GM23338 (cell line): ENCODE measurements at regions not wholly inside any gene's neighbourhood (a gene's known extent, or its start where the extent isn't known, plus 50 kb on each side); places are given as distances from the start of the nearest gene placed in this dataset.

Experiments
- ATAC-seq: fragments of 200-7000 bp; cut with Tn5 transposase; 3 replicates; pipeline ENCODE4 v1.9.1; 2020
- DNase-seq: peaks from one replicate; pipeline ENCODE4 v3.0.0-alpha.2; 2015; ENCODE audit warnings: low spot score
- H2AFZ ChIP-seq: fragments of 200-600 bp; sonication (generic); 2 replicates; pipeline ENCODE4 v1.8.0; 2016; ENCODE audit warnings: antibody characterized with exemption, mild to moderate bottlenecking, moderate library complexity
- H3F3A ChIP-seq: fragments of 200-600 bp; sonication (generic); replicated peaks from 2 replicates; pipeline ENCODE4 v1.8.0; 2017; ENCODE audit warnings: antibody characterized with exemption, mixed run types, low read depth
- H3K27ac ChIP-seq: fragments of 200-600 bp; sonication (generic); 2 replicates; pipeline ENCODE4 v1.6.1; 2016; ENCODE audit warnings: low read depth
- H3K27me3 ChIP-seq: fragments of 200-600 bp; sonication (generic); 2 replicates; pipeline ENCODE4 v1.8.0; 2016; ENCODE audit warnings: mild to moderate bottlenecking, mixed run types, moderate library complexity; ENCODE audit not compliant: insufficient read depth
- H3K36me3 ChIP-seq: fragments of 200-600 bp; sonication (generic); 2 replicates; pipeline ENCODE4 v1.8.0; 2016; ENCODE audit warnings: mild to moderate bottlenecking; ENCODE audit not compliant: insufficient read depth
- H3K4me1 ChIP-seq: fragments of 200-600 bp; sonication (generic); 2 replicates; pipeline ENCODE4 v1.8.0; 2016; ENCODE audit warnings: mild to moderate bottlenecking, moderate library complexity; ENCODE audit not compliant: insufficient read depth
- H3K4me2 ChIP-seq: fragments of 200-600 bp; sonication (generic); 2 replicates; pipeline ENCODE4 v1.7.1; 2017; ENCODE audit warnings: mixed run types
- H3K4me3 ChIP-seq: fragments of 200-600 bp; sonication (generic); 2 replicates; pipeline ENCODE4 v1.6.1; 2016; ENCODE audit warnings: mixed run types
- H3K79me2 ChIP-seq: fragments of 200-600 bp; sonication (generic); replicated peaks from 2 replicates; pipeline ENCODE4 v1.8.0; 2017; ENCODE audit warnings: mild to moderate bottlenecking; ENCODE audit not compliant: insufficient read depth
- H3K9me2 ChIP-seq: fragments of 200-600 bp; sonication (generic); 2 replicates; pipeline ENCODE4 v1.8.0; 2017; ENCODE audit not compliant: insufficient read depth
- H4K20me1 ChIP-seq: fragments of 200-600 bp; sonication (generic); replicated peaks from 2 replicates; pipeline ENCODE4 v1.8.0; 2017; ENCODE audit warnings: mild to moderate bottlenecking; ENCODE audit not compliant: insufficient read depth
- H3K27ac Mint-ChIP-seq: 2 replicates; pipeline ENCODE4 v1.8.0; 2020; ENCODE audit warnings: inconsistent platforms, mild to moderate bottlenecking, moderate library complexity, mixed read lengths
- H3K27me3 Mint-ChIP-seq: 3 replicates; pipeline ENCODE4 v1.8.0; 2022; ENCODE audit warnings: low read depth, mild to moderate bottlenecking, moderate library complexity, mixed read lengths, inconsistent platforms; ENCODE audit not compliant: insufficient read depth, poor library complexity
- H3K36me3 Mint-ChIP-seq: 3 replicates; pipeline ENCODE4 v1.8.0; 2021; ENCODE audit warnings: low read depth, mild to moderate bottlenecking, inconsistent platforms, moderate library complexity, mixed read lengths
- H3K4me1 Mint-ChIP-seq: 3 replicates; pipeline ENCODE4 v1.8.0; 2020; ENCODE audit warnings: mild to moderate bottlenecking, inconsistent platforms, mixed read lengths
- H3K4me3 Mint-ChIP-seq: 3 replicates; pipeline ENCODE4 v1.8.0; 2021; ENCODE audit warnings: moderate library complexity, mild to moderate bottlenecking, inconsistent platforms, mixed read lengths
- H3K9me3 Mint-ChIP-seq: 3 replicates; pipeline ENCODE4 v1.8.0; 2020; ENCODE audit warnings: moderate library complexity, mild to moderate bottlenecking, inconsistent platforms, mixed read lengths
- CREB1 ChIP-seq: fragments of 250-450 bp; sonication (Bioruptor Pico); IDR thresholded peaks from 2 replicates; pipeline ENCODE4 v1.5.0; 2020; ENCODE audit warnings: low read depth, mild to moderate bottlenecking, moderate library complexity
- EZH2 ChIP-seq: fragments of 200-600 bp; sonication (generic); IDR thresholded peaks from one replicate; pipeline ENCODE4 v1.8.0; 2017; ENCODE audit warnings: antibody characterized with exemption, mild to moderate bottlenecking, low read depth; ENCODE audit not compliant: unreplicated experiment
- EZH2phosphoT487 ChIP-seq: fragments of 200-600 bp; sonication (generic); IDR thresholded peaks from one replicate; pipeline ENCODE4 v1.8.1; 2018; ENCODE audit warnings: antibody characterized with exemption; ENCODE audit not compliant: unreplicated experiment
- JUNB ChIP-seq: IDR thresholded peaks from one replicate; pipeline ENCODE4 v1.6.1; 2016; ENCODE audit warnings: antibody characterized with exemption; ENCODE audit not compliant: unreplicated experiment
- POLR2AphosphoS5 ChIP-seq: IDR thresholded peaks from 2 replicates; pipeline ENCODE4 v1.6.1; 2016; ENCODE audit warnings: antibody characterized with exemption, low read depth
- ZNF114 ChIP-seq: fragments of 250-450 bp; sonication (Bioruptor Pico); IDR thresholded peaks from 2 replicates; pipeline ENCODE4 v1.5.0; 2020; ENCODE audit warnings: mild to moderate bottlenecking, moderate library complexity
- ZNF331 ChIP-seq: fragments of 250-450 bp; sonication (Bioruptor Pico); IDR thresholded peaks from 2 replicates; pipeline ENCODE4 v1.5.0; 2020; ENCODE audit warnings: low read depth, mild to moderate bottlenecking, moderate library complexity
- TF ChIP-seq, protein P1 (sequence below), 2 experiments: fragments of 200-600 bp in 1 of 2; sonication (generic) in 1 of 2; conservative IDR thresholded peaks; 2 replicates each; pipeline versions ENCODE4 v1.5.1 to v1.6.1; 2016 to 2017; ENCODE audit warnings: antibody characterized with exemption in 2 of 2, low read depth in 2 of 2, mild to moderate bottlenecking in 2 of 2, moderate library complexity in 1 of 2
- TF ChIP-seq, protein P2 (sequence below): fragments of 250-450 bp; sonication (Bioruptor Pico); IDR thresholded peaks from 2 replicates; pipeline ENCODE4 v1.5.0; 2020; ENCODE audit warnings: mild to moderate bottlenecking, moderate library complexity
- TF ChIP-seq, protein P3 (sequence below): IDR thresholded peaks from one replicate; pipeline ENCODE4 v1.6.1; 2018; ENCODE audit warnings: antibody characterized with exemption; ENCODE audit not compliant: unreplicated experiment

DNA sequence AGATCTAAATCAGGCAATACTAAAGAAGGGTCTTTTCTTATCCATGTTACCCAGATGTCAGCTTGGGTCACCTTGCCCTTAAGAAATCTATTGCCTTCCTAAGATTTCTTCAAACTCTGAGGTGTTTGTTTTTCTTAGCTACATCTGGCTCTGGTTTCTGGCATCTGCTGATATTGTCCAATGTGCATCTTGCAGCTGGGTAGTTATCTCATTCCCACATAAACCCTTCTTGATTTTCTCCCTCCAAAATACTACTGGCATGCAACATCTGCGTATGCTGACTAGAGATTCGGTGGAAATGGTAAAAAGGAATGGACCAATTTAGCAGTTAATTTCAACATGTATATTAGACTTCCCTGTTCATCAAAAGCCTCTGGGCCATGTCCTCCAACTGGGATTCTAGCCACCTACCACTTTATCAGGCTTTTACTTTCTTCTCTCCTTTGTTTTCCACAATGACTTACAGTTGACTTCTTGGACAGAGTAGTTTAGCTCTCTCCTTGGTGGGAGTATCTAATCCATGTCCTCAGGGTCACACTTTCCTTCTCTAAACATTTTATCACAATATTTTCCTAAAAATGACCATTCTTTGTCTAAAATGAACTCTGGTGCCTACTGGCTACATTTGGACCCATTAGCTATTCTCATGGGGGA lies 324.8 kb upstream of the FAR2 start:
- DNase-seq, result no peak
- H4K20me1 ChIP-seq, result no peaks in the 10 kb centered on the region

GRCh38 chr12:28824849-28825248 lies 324.2 kb upstream of the FAR2 start:
- Mint-ChIP-seq H3K4me3 (no peak overlapping the region), H3K36me3 (no peaks in the 10 kb centered on the region), H3K4me1 (peaks cover 2% of the 10 kb centered on the region; the same call in 1 of the 3 replicates), H3K27me3 (no peaks in the 10 kb centered on the region), H3K9me3 (no peaks in the 10 kb centered on the region), H3K27ac (no peak overlapping the region)
- no peaks in the 10 kb centered on the region for H4K20me1 ChIP-seq
- H3K4me2 ChIP-seq, result no peak overlapping the region
- DNase-seq (no peak), ATAC-seq (no peak)
- no peaks in the 10 kb centered on the region for H3F3A ChIP-seq
- H2AFZ ChIP-seq, result no peak overlapping the region
- H3K9me2 ChIP-seq, result peaks cover 11% of the 10 kb centered on the region
- peaks cover 2% of the 10 kb centered on the region; the same call in 1 of the 2 replicates for H3K4me1 ChIP-seq
- H3K27me3 ChIP-seq, result no peaks in the 10 kb centered on the region
- H3K4me3 ChIP-seq, result no peak overlapping the region
- H3K36me3 ChIP-seq, result no peaks in the 10 kb centered on the region; the same call in 1 of the 2 replicates
- H3K27ac ChIP-seq, result no peak overlapping the region
- H3K79me2 ChIP-seq, result no peaks in the 10 kb centered on the region
- TF ChIP-seq, protein P1, sequence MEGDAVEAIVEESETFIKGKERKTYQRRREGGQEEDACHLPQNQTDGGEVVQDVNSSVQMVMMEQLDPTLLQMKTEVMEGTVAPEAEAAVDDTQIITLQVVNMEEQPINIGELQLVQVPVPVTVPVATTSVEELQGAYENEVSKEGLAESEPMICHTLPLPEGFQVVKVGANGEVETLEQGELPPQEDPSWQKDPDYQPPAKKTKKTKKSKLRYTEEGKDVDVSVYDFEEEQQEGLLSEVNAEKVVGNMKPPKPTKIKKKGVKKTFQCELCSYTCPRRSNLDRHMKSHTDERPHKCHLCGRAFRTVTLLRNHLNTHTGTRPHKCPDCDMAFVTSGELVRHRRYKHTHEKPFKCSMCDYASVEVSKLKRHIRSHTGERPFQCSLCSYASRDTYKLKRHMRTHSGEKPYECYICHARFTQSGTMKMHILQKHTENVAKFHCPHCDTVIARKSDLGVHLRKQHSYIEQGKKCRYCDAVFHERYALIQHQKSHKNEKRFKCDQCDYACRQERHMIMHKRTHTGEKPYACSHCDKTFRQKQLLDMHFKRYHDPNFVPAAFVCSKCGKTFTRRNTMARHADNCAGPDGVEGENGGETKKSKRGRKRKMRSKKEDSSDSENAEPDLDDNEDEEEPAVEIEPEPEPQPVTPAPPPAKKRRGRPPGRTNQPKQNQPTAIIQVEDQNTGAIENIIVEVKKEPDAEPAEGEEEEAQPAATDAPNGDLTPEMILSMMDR (conservative IDR thresholded peaks at IDR 0.05; ENCODE audit: low read depth in 2 of 2), result no peak
- TF ChIP-seq CREB1 (CRISPR knock-in tag) (no peak), EZH2phosphoT487 (no peak), JUNB (no peak), EZH2 (no peak), ZNF331 (no peak), ZNF114 (CRISPR knock-in tag) (no peak)
- TF ChIP-seq, protein P2, sequence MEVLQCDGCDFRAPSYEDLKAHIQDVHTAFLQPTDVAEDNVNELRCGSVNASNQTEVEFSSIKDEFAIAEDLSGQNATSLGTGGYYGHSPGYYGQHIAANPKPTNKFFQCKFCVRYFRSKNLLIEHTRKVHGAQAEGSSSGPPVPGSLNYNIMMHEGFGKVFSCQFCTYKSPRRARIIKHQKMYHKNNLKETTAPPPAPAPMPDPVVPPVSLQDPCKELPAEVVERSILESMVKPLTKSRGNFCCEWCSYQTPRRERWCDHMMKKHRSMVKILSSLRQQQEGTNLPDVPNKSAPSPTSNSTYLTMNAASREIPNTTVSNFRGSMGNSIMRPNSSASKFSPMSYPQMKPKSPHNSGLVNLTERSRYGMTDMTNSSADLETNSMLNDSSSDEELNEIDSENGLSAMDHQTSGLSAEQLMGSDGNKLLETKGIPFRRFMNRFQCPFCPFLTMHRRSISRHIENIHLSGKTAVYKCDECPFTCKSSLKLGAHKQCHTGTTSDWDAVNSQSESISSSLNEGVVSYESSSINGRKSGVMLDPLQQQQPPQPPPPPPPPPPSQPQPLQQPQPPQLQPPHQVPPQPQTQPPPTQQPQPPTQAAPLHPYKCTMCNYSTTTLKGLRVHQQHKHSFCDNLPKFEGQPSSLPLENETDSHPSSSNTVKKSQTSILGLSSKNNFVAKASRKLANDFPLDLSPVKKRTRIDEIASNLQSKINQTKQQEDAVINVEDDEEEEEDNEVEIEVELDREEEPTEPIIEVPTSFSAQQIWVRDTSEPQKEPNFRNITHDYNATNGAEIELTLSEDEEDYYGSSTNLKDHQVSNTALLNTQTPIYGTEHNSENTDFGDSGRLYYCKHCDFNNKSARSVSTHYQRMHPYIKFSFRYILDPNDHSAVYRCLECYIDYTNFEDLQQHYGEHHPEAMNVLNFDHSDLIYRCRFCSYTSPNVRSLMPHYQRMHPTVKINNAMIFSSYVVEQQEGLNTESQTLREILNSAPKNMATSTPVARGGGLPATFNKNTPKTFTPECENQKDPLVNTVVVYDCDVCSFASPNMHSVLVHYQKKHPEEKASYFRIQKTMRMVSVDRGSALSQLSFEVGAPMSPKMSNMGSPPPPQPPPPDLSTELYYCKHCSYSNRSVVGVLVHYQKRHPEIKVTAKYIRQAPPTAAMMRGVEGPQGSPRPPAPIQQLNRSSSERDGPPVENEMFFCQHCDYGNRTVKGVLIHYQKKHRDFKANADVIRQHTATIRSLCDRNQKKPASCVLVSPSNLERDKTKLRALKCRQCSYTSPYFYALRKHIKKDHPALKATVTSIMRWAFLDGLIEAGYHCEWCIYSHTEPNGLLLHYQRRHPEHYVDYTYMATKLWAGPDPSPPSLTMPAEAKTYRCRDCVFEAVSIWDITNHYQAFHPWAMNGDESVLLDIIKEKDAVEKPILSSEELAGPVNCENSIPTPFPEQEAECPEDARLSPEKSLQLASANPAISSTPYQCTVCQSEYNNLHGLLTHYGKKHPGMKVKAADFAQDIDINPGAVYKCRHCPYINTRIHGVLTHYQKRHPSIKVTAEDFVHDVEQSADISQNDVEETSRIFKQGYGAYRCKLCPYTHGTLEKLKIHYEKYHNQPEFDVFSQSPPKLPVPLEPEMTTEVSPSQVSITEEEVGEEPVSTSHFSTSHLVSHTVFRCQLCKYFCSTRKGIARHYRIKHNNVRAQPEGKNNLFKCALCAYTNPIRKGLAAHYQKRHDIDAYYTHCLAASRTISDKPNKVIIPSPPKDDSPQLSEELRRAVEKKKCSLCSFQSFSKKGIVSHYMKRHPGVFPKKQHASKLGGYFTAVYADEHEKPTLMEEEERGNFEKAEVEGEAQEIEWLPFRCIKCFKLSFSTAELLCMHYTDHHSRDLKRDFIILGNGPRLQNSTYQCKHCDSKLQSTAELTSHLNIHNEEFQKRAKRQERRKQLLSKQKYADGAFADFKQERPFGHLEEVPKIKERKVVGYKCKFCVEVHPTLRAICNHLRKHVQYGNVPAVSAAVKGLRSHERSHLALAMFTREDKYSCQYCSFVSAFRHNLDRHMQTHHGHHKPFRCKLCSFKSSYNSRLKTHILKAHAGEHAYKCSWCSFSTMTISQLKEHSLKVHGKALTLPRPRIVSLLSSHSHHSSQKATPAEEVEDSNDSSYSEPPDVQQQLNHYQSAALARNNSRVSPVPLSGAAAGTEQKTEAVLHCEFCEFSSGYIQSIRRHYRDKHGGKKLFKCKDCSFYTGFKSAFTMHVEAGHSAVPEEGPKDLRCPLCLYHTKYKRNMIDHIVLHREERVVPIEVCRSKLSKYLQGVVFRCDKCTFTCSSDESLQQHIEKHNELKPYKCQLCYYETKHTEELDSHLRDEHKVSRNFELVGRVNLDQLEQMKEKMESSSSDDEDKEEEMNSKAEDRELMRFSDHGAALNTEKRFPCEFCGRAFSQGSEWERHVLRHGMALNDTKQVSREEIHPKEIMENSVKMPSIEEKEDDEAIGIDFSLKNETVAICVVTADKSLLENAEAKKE (CRISPR knock-in tag), result no peak
- TF ChIP-seq, protein P3, sequence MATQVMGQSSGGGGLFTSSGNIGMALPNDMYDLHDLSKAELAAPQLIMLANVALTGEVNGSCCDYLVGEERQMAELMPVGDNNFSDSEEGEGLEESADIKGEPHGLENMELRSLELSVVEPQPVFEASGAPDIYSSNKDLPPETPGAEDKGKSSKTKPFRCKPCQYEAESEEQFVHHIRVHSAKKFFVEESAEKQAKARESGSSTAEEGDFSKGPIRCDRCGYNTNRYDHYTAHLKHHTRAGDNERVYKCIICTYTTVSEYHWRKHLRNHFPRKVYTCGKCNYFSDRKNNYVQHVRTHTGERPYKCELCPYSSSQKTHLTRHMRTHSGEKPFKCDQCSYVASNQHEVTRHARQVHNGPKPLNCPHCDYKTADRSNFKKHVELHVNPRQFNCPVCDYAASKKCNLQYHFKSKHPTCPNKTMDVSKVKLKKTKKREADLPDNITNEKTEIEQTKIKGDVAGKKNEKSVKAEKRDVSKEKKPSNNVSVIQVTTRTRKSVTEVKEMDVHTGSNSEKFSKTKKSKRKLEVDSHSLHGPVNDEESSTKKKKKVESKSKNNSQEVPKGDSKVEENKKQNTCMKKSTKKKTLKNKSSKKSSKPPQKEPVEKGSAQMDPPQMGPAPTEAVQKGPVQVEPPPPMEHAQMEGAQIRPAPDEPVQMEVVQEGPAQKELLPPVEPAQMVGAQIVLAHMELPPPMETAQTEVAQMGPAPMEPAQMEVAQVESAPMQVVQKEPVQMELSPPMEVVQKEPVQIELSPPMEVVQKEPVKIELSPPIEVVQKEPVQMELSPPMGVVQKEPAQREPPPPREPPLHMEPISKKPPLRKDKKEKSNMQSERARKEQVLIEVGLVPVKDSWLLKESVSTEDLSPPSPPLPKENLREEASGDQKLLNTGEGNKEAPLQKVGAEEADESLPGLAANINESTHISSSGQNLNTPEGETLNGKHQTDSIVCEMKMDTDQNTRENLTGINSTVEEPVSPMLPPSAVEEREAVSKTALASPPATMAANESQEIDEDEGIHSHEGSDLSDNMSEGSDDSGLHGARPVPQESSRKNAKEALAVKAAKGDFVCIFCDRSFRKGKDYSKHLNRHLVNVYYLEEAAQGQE, result no peak

More for the DNA sequence above, 324.8 kb upstream of the FAR2 start:
- Mint-ChIP-seq H3K4me3 (no peak overlapping the region), H3K27ac (no peak overlapping the region), H3K27me3 (no peaks in the 10 kb centered on the region), H3K9me3 (no peaks in the 10 kb centered on the region), H3K4me1 (peaks cover 2% of the 10 kb centered on the region; the same call in 1 of the 3 replicates), H3K36me3 (no peaks in the 10 kb centered on the region)
- Histone ChIP-seq H3K27me3 (no peaks in the 10 kb centered on the region), H3F3A (no peaks in the 10 kb centered on the region), H3K4me1 (no peaks in the 10 kb centered on the region), H3K36me3 (no peaks in the 10 kb centered on the region; the same call in 1 of the 2 replicates), H3K27ac (no peak overlapping the region), H3K4me3 (no peak overlapping the region), H3K79me2 (no peaks in the 10 kb centered on the region), H3K4me2 (no peak overlapping the region), H2AFZ (no peak overlapping the region), H3K9me2 (peaks cover 12% of the 10 kb centered on the region; the same call in 1 of the 2 replicates)
- TF ChIP-seq POLR2AphosphoS5, result no peak
- no peak for ATAC-seq
